HFF-Myc (cell line): ENCODE measurements at regions not wholly inside any gene's neighbourhood (a gene's known extent, or its start where the extent isn't known, plus 50 kb on each side); places are given as distances from the start of the nearest gene placed in this dataset.

Source experiments
- DNase-seq: peaks from one replicate; pipeline ENCODE4 v3.0.0-alpha.2; 2011; ENCODE audit warnings: low read depth; ENCODE audit errors: extremely low read depth
- H3K4me3 ChIP-seq: replicated peaks from 2 replicates; pipeline ENCODE4 v1.5.1; 2011; ENCODE audit warnings: low read depth, mild to moderate bottlenecking, control low read depth, low read length
- CTCF ChIP-seq: IDR thresholded peaks from 2 replicates; pipeline ENCODE4 v1.5.1; 2012; ENCODE audit warnings: mild to moderate bottlenecking, low read depth, low read length, control low read depth; ENCODE audit errors: missing control alignments

- DNase-seq, result no peak
- no peak for TF ChIP-seq CTCF
- no peak overlapping the region for H3K4me3 ChIP-seq
Observed at GRCh38 chr5:36355516-36355915, 53.8 kb upstream of the RANBP3L start.

GRCh38 chr5:36356915-36357314 lies 55.2 kb upstream of the RANBP3L start:
- TF ChIP-seq CTCF, result no peak
- no peak for DNase-seq
- no peak overlapping the region for H3K4me3 ChIP-seq

- TF ChIP-seq CTCF, result no peak
- DNase-seq, result no peak
Observed at GRCh38 chr5:36357391-36357975, 55.8 kb upstream of the RANBP3L start.

GRCh38 chr5:36359267-36359666 lies 57.6 kb upstream of the RANBP3L start:
- H3K4me3 ChIP-seq, result no peak overlapping the region
- no peak for DNase-seq
- no peak for TF ChIP-seq CTCF

More at GRCh38 chr5:36357391-36357975, 55.8 kb upstream of the RANBP3L start:
- no peak overlapping the region for H3K4me3 ChIP-seq

- TF ChIP-seq CTCF, result no peak
- DNase-seq, result no peak
Observed at GRCh38 chr5:36360307-36360706, 58.6 kb upstream of the RANBP3L start.

GRCh38 chr5:36363101-36363500 lies 61.4 kb upstream of the RANBP3L start:
- DNase-seq, result peak; percentile 38
- H3K4me3 ChIP-seq, result no peak overlapping the region
- TF ChIP-seq CTCF, result no peak

More at GRCh38 chr5:36360307-36360706, 58.6 kb upstream of the RANBP3L start:
- H3K4me3 ChIP-seq, result no peak overlapping the region

- no peak for TF ChIP-seq CTCF
- no peak for DNase-seq
- H3K4me3 ChIP-seq, result no peak overlapping the region
Observed at GRCh38 chr5:36363744-36364143, 62.0 kb upstream of the RANBP3L start.
